OCI-LY7 (cell line): ENCODE measurements at regions not wholly inside any gene's neighbourhood (a gene's known extent, or its start where the extent isn't known, plus 50 kb on each side); places are given as distances from the start of the nearest gene placed in this dataset.

Source experiments
- CTCF ChIP-seq: fragments of 200-600 bp; sonication (generic); conservative IDR thresholded peaks from 2 replicates; pipeline ENCODE4 v1.5.1; 2014; ENCODE audit warnings: mild to moderate bottlenecking, antibody characterized with exemption, low read length, moderate library complexity, mixed read lengths
- EZH2phosphoT487 ChIP-seq: fragments of 200-600 bp; sonication (generic); IDR thresholded peaks from 2 replicates; pipeline ENCODE4 v1.6.1; 2018; ENCODE audit warnings: low read depth, borderline replicate concordance, mild to moderate bottlenecking, mixed run types, antibody characterized with exemption, low read length, moderate library complexity, mixed read lengths

GRCh38 chr11:115629456-115630015 is 125.3 kb upstream of the CADM1 start:
- TF ChIP-seq CTCF = no peak
- no peak for TF ChIP-seq EZH2phosphoT487
